ENCODE measurements at regions not wholly inside any gene's neighbourhood (a gene's known extent, or its start where the extent isn't known, plus 50 kb on each side); places are given as distances from the start of the nearest gene placed in this dataset.

DNA sequence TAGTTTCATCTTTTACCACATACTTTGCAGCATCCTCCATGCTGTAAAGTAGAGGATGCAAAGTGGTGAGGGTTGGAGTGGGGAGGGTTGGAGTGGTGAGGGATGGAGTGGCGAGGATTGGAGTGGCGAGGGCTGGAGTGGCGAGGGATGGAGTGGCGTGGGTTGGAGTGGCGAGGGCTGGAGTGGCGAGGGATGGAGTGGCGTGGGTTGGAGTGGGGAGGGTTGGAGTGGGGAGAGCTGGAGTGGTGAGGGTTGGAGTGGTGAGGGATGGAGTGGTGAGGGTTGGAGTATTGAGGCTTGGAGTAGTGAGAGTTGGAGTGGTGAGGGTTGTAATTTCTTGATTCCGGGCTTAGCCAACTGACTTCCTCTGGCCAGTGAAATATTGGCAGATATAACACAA is 618.3 kb downstream of the MRPL39 start:
- no peak for DNase-seq

DNA sequence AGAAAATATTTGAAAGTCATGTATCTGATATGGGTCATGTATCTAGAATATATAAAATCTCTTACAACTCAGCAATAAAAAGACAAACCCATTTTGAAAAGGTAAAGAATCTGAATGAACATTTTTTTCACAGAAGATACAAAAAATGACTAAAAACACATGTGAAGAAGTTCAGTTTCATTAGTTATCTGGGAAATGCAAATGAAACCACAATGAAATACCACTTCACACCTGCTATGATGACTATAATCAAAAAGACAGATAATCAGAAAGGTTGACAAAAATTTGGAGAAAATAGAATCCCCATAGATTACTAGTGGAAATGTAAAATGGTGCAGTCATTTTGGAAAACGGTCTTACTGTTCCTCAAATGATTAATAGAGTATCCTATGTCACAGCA is 631.0 kb downstream of the MRPL39 start:
- DNase-seq, result no peak

DNA sequence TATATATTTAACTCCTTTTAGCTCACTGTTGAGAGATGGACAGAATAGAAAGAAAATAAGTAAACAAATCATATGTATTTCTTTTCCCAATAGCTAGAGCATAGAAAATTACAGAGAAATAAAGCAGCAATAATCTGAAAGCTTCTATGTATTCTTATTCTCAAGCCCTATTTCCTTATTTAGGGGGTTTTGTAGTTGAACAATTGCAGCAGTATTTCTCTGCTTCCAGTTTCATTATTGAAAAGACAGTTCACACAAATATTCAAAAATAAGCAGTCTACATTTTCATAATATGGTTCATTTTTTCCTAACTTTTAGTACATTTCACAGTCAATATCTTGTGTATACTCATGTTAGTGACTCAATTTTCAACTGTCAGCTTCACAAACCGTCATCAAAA is 638.2 kb downstream of the MRPL39 start:
- DNase-seq, result no peak

DNA sequence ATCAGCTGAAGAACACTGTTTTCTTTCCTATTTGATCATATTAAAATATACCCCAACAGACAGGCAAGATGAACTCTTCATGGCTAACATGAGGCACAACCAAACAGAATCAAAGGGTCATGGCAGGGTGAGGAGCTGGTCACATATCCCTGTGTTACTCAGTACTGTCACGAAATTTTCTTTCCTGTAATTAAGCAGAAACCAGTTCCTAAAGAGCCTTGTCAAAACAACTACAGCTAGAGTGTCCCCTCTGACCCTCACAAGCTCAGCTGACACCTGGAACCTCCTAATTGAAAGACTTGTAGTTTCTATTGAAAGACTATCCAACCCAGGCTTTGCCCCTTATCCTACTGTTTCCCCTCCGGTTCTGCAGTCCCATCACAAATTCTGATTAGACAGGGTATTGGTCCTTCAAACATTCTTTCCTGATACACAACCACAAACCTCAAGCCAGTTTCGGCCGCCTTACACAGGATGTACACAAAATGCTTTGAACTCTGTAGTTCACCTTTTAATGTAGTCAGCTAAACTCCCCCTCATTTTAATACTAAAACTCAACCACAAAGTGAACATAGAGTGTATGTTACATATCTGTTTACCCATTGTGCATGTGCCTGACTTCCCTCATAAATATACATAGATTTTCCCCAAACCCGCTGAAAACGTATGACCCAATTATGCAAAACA is 651.9 kb downstream of the MRPL39 start:
- no peak for DNase-seq

DNA sequence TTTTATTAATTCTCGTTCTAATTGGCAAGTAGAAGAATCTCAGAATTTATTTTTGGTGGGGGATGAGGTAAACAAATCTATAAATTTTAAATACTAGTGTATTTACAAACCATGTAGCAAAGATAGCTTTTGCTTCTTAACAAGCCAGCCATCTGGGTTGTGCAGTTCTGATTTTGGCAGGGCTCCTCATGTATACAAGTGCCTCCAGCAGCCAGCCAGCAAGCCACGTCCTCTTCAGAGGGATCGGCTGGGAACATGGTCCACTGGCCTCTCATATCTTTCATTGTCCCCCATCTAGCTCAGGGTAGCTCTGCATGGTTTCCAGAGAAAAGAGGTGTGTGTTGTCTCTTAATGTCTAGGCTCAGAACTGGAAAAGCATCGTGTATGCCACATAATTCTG is 659.1 kb downstream of the MRPL39 start:
- DNase-seq, result no peak

DNA sequence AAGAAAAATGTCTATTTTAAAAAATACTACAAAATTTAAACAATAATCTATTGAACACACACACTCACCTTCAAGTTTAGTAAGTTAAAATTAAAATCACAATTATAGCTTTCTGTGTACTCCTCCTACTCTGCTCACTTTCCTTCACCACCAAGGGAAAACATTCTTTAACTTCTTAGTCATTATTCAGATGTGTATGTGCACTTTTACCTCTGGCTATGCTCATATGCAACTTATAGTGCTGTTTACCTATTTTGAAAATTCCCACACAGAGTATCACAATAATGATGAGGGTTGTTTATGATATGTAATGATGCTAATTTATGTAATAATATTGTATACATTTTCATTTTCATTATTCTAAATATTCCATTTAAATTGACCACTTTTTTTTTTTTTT is 661.4 kb downstream of the MRPL39 start:
- no peak for DNase-seq

DNA sequence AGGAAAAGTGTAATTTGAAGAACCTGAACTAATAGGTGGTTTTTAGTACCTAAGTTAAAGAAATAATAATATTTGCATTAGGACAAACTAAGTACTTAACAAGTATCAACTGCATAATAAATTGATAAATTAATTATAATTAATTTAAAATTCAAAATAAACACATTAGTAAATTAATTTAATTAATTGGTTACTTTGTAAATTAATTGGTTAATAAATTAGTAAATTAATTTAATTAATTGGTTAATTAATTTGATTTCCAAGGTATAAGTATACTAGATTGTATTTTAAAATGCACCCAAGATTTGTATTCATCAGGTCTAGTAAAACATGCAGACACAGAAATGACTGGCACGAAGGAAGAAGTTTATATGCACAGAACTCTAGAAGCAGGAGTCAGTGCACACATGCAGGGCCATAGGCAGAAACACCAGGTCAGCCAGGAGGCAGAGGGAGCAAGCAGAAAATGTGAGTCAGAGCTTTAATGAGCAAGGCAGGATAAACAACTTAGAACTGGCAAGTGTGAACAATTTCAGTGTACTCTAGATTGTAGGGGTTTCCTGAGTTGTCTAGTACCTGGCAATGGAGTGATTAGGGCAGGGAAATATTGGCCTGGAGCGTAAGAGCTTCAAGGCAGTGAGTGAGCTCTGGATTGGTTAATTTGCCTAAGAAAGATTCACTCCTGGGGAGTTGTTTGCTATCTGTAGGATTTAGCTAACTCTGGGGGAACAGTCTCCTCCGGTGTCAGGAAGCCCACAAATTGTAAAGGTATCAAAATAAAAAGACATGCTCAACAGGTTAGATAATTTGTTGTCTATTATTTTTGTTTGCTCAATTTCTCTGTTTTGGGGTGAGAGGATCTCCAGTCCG is 665.7 kb downstream of the MRPL39 start:
- DNase-seq, result no peak

DNA sequence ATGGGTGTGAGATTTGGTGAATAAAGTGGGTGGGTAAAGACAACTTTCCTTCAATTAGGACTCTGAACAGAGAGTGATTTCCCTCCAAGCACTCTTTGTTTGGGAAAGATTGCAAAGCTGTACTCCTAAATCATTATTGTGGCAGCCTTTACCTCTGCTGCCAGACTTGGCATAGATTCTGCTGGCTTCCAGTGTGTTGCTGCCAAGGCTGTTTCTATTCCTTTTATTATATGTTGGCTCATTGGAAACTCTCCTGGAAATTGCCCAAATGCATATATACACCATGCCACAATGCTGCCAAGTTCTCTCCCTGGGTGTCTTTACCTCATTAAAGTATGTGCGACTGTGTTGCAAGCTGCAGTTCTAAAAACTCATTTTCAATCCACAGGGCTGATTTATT is 668.0 kb downstream of the MRPL39 start:
- no peak for DNase-seq

DNA sequence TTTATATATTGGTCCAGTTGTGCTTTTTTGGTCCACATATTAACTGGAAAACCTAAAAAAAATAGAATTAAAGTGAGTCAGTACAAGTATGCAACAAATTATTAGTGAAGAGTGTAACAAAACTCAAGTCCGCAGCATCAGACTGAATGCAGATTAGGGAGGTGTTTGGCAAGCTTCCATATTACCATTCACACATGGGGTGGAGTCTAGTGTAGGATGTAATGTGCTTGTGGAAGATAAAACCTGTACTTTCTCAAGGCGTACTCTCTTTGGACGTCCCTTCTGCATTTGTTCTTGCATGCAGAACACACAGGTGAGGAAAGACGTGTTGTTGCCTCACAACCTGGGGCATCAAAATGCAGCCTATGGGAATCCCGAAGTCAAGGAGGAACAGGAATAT is 668.7 kb downstream of the MRPL39 start:
- no peak for DNase-seq

DNA sequence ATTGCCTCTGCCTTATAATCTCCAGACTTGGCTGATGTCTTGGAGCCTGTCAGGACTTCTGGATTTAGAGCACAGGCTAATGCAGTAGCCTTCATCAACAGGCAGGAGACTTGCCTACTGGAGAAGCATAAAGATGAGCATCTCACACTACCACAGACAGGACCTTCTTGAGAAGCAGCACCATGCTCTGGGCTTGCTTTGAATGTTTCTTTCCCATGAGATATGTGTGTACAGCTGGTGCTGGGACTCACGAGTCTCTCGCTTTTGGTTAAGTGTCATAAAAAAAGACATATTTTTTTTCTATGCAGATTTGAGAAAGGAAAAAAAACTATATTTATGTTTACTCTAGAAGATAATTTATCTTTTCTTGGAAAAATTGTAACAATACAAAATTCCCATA is 671.3 kb downstream of the MRPL39 start:
- DNase-seq, result no peak

DNA sequence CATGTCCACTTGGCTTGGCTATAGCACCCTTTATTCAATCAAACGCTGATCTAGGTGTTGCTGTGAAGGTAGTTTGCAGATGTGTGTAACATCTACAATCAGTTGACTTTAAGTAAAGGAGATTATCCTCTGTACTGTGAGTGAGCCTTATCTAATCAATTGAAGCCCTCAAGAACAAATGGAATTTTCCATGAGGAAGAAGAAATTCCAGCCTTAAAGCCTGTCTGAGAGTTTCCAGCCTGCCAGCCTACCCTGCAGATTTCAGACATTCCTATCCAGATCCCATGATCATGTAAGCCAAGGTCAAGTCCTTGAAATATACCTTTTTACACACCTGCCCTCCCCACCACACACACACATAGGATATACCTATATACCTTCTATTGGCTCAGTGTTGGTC is 696.7 kb downstream of the MRPL39 start:
- no peak for DNase-seq

DNA sequence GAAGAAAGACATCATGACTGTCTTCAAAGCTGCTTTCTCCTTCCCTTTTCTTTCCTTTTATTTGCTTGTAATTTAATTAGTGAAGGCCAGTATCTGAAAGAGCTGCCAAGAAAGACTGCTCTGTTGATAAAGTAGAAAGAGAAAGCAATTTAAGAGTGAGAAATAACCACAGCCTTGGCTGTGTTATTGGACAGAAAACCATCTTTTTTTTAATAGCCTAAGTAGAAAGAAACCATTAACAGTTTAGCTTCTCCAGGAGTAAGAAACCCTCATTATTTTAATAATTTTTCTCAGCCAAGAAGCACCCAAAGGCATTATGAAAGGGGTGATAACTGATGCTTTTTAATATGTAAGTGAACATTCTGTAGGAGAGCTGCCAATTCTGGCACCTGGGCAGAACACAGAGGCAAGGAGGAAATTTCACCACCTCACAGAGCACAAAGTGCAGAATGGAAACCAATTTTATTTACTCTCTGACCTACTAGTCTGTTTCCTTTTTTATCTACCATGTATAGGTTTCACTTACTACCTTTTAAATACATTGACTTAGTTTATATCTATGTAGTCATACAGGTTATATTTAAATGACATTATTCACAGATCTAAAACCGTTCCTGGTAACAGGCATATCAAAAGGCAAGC is 703.2 kb downstream of the MRPL39 start:
- no peak for DNase-seq

DNA sequence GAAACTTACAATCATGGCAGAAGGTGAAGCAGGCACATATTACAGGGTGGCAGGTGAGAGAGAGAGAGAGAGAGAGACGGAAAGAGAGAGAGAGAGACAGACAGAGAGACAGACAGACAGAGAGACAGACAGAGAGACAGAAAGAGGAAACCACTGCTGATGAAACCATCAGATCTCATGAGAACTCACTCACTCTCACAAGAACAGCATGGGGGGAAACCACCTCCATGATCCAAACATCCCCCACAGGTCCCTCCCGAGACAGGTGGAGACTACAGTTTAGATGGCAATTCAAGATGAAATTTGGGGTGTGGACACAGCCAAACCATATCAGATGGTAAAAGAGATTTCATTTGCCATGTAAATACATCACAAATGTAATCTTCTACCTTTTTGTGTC is 708.1 kb downstream of the MRPL39 start:
- no peak for DNase-seq

DNA sequence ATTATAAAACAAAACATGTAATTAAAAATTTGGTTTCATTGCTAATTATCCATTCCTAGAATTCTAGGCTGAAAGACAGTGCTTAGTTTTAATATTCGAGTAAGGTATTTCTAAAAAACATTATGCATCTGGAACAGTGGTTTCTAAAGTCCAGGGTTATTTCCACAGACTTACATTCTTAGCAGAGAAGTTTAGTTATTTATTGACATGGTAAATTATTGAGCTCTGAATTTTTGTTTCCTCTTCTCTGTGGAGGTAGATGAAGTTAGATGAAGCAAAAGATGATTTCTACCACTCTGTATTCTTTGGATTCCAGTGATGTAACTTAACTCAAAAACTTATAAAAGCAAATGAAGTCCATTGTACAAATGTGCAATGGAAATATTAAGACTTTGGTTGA is 709.4 kb downstream of the MRPL39 start:
- no peak for DNase-seq

DNA sequence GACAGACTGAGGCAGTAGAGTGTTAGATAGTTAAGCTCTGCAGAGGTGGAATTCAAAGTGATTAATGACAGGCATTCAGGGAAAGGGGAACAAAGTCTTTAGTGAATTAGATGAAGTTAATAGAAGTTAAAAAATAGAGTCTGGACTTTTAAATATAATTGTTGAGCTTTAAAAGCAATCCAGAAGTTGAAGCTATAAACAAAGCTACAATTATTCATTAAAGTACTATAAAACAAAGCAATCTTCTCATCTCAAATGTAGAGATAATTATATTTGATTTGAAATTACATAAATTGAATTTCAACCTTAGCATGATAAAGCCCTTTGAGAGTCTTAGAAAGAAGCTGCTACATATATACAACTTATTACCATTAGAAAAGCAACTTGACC is 710.6 kb downstream of the MRPL39 start:
- no peak for DNase-seq

DNA sequence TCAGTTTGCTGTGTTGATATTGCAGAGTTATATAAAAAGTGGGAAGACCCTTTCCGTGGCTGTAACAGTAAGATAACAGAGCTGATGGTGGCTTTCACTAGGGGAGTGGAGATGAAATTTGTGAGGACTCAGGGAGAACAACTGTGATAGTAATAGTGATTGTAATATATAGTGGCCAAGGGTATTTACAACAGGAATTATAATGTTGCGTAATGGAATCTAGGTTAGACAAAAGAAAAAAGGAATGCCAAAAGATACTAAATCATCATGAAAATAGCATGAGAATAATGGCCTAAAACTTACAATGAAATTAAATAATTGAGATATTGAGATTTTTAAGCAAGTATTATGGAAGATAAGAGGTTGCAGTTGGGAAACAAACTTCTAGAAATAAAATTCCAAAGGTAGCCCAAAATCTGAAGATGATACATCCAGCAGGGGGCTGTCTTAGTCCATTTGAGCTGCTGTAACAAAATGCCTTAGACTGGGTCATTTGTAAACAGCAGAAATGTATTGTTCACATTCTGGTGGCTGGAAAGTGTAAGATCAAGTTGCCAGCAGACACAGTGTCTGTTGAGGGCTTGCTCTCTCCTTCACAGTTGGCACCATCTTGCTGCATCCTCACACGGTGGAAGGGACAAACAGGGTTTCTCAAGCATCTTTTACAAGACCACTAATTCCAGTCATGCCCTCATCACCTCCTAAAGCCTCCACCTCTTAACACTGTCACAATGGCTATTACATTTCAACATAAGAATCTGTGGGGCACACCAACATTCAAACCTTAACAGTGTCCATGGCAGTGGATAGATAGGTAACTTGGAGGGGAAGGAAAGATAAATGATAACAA is 711.2 kb downstream of the MRPL39 start:
- no peak for DNase-seq

DNA sequence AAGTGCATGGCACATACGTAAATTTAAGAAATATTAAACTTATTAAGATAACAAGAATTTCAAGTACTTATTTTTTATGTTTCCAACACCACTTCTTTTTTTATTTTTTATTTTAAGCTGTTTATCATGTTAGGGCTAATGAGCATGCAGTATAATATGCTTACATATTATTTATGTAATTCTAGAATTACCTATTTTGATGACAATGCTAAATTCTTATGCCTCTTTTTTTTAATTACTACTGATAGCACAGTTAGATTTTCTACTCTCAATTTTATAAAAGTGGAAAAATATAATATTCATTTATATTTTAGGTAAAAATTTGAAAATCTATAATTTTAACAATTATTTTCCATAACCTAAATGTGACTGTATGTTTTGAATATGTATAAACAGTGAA is 713.0 kb downstream of the MRPL39 start:
- no peak for DNase-seq

DNA sequence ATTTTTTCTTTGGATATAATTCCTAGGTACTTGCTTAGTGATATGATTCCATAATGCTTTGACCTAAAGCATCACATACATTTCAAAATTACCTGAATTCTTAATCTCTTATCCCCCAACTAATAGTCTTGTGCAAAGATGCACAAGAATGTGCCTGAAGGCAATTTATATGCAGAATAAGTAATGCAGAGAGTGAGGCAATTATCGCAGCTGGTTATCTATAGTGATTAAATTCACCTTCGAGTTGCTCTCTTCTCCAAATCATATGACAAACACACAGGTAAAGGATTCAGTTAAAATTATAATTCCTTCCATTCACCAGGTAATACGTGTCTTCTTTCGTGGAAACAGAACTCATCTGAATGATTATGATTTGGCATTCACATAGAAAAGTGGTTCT is 717.3 kb downstream of the MRPL39 start:
- DNase-seq, result no peak

DNA sequence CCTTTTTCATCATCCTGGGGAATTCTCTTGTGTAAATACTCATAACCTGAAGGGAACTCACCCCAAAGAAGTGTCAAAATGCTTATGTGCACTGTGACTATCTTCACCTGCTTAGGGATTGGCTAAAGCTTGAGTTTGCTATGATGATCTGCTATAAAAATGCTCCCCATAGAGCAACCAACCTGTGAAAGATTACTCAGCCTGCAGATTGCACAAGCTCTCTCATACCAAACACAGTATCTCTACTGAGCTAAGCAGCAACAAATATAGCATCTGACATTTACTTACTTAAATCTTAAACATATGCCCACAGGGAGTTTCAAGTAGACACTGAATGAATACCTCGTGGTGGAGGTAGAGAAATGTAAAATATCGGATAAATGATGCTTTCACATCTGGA is 725.8 kb downstream of the MRPL39 start:
- DNase-seq, result no peak

DNA sequence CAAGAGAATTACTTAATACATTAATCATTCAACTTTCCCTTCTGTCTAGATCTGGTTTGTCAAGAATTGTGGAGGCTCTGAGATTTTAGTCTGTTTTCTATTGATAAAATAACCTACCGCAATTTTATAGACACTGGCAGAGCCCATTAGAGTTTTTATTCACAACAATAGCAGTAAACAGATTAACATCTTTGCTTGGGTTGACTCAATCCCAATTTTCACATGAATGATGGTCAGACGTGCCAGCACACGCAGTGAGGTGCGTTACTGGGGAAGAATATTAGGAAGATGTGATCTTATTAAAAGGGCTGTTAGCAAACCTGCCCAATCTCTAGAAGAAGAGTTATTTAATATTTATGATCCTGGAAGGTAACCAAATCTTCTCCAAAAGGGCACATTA is 736.6 kb downstream of the MRPL39 start:
- no peak for DNase-seq

DNA sequence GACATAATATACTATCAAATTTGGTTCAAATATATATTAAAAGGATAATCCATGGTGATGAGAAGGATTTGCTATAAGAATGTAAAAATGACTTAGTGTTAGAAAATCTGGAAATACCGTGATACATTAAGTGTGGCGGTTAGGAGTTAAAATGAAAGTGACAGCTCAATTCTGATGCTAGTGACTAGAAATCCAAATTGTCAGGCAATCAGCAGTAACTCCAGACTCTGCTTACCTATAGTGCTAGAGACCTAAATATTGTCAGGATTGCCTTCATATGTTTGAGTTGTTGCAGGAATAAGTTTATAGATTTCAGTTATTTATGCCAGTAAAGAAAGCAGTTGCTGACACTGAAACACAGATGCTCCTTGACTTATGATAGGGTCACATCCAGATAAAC is 737.4 kb downstream of the MRPL39 start:
- no peak for DNase-seq

DNA sequence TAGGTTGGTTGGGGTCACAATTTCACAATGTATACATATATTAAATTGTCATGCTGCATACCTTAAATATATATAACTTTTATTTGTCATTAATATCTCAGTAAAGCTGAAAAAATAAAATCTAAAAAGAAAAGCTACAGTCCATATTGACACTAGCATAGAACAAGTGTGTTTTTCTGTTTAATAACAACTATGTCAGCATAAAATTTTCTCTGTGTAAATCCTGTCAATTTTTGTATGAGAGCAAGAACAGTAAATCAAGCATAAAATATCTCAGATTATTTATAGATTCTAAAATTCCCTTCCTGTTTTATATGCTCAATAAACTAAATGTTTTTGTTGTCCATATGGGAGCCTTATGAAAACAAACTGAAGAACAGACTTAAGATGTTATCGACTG is 739.2 kb downstream of the MRPL39 start:
- DNase-seq, result no peak

DNA sequence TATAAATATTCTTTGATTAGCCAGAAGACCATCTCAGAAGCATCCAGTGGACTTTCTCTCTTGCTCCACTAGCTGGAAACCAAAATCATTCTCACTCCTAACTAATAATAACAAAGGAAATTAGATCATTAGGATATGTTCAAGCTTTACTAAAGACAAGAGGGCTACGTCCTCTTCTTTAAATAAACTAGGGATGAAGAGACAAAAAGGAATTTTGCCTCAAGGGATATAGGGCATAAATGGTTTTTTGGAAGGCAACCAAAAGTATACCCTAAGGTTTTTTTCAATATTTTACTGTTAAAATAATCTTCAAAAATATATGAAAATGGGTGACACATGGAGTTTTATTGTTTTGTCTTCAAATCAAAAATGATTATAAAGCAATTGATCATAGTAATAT is 745.8 kb downstream of the MRPL39 start:
- DNase-seq, result no peak
